ENCODE measurements at regions not wholly inside any gene's neighbourhood (a gene's known extent, or its start where the extent isn't known, plus 50 kb on each side); places are given as distances from the start of the nearest gene placed in this dataset.

- H2AFZ ChIP-seq (ENCODE audit: control insufficient read depth, low read length) = no peak overlapping the region
- H4K20me1 ChIP-seq (ENCODE audit: control insufficient read depth, extremely low read depth, insufficient read depth, low read length) = no peaks in the 10 kb centered on the region
- DNase-seq (ENCODE audit: low read depth, low spot score) (no peak), FAIRE-seq (no peak)
- dilution Hi-C loops (cut with MboI; ENCODE audit: extremely low pct_ligation_motif_present, low sequenced_read_pairs) = no loop called here
- H3K27ac ChIP-seq (ENCODE audit: control insufficient read depth, insufficient read depth, low read length) = no peak overlapping the region
- no peaks in the 10 kb centered on the region for H3K4me1 ChIP-seq (ENCODE audit: control insufficient read depth, extremely low read depth, insufficient read depth, low read length)
- no peak for TF ChIP-seq EZH2 (IDR thresholded peaks at IDR 0.05; ENCODE audit: low read length)
- no peak for TF ChIP-seq CTCF (optimal IDR thresholded peaks at IDR 0.05 in 1 of 3, IDR thresholded peaks at IDR 0.05 in 1 of 3, conservative IDR thresholded peaks at IDR 0.05 in 1 of 3; ENCODE audit: extremely low read depth in 1 of 3, insufficient read depth in 2 of 3, low read length in 3 of 3)
- no peaks in the 10 kb centered on the region for H3K79me2 ChIP-seq (ENCODE audit: control insufficient read depth, insufficient read depth, low read length)
- H3K9me1 ChIP-seq (ENCODE audit: control insufficient read depth, extremely low read depth, insufficient read depth, low read length) = no peaks in the 10 kb centered on the region
- no peak overlapping the region for H3K4me2 ChIP-seq (ENCODE audit: control insufficient read depth, extremely low read depth, insufficient read depth, low read depth, low read length)
- H3K4me3 ChIP-seq (ENCODE audit: control insufficient read depth in 2 of 3, extremely low read depth in 1 of 3, insufficient read depth in 2 of 3, low read depth in 1 of 3, low read length in 3 of 3) = no peak overlapping the region
- no peaks in the 10 kb centered on the region for H3K36me3 ChIP-seq (ENCODE audit: control insufficient read depth in 2 of 2, extremely low read depth in 1 of 2, insufficient read depth in 2 of 2, low read length in 2 of 2)
- no peaks in the 10 kb centered on the region for H3K9me3 ChIP-seq (ENCODE audit: control insufficient read depth, low read depth, low read length)
- H3K27me3 ChIP-seq (ENCODE audit: control insufficient read depth, extremely low read depth, insufficient read depth, low read length) = no peaks in the 10 kb centered on the region
- H3K9ac ChIP-seq (ENCODE audit: control insufficient read depth, extremely low read depth, insufficient read depth, low read length) = no peak overlapping the region
These were observed 216.6 kb upstream of the C14orf180 start for GRCh38 chr14:104362761-104363605.

- Histone ChIP-seq H4K20me1 (ENCODE audit: control insufficient read depth, extremely low read depth, insufficient read depth, low read length) (no peaks in the 10 kb centered on the region), H3K4me2 (ENCODE audit: control insufficient read depth, extremely low read depth, insufficient read depth, low read depth, low read length) (no peak overlapping the region), H2AFZ (ENCODE audit: control insufficient read depth, low read length) (no peak overlapping the region), H3K4me3 (ENCODE audit: control insufficient read depth in 2 of 3, extremely low read depth in 1 of 3, insufficient read depth in 2 of 3, low read depth in 1 of 3, low read length in 3 of 3) (no peak overlapping the region), H3K9me1 (ENCODE audit: control insufficient read depth, extremely low read depth, insufficient read depth, low read length) (no peaks in the 10 kb centered on the region), H3K9me3 (ENCODE audit: control insufficient read depth, low read depth, low read length) (no peaks in the 10 kb centered on the region), H3K9ac (ENCODE audit: control insufficient read depth, extremely low read depth, insufficient read depth, low read length) (no peak overlapping the region), H3K4me1 (ENCODE audit: control insufficient read depth, extremely low read depth, insufficient read depth, low read length) (no peaks in the 10 kb centered on the region), H3K36me3 (ENCODE audit: control insufficient read depth in 2 of 2, extremely low read depth in 1 of 2, insufficient read depth in 2 of 2, low read length in 2 of 2) (no peaks in the 10 kb centered on the region), H3K79me2 (ENCODE audit: control insufficient read depth, insufficient read depth, low read length) (no peaks in the 10 kb centered on the region), H3K27me3 (ENCODE audit: control insufficient read depth, extremely low read depth, insufficient read depth, low read length) (no peaks in the 10 kb centered on the region), H3K27ac (ENCODE audit: control insufficient read depth, insufficient read depth, low read length) (no peak overlapping the region)
- FAIRE-seq = no peak
- TF ChIP-seq EZH2 (IDR thresholded peaks at IDR 0.05; ENCODE audit: low read length) (no peak), CTCF (optimal IDR thresholded peaks at IDR 0.05 in 1 of 3, IDR thresholded peaks at IDR 0.05 in 1 of 3, conservative IDR thresholded peaks at IDR 0.05 in 1 of 3; ENCODE audit: extremely low read depth in 1 of 3, insufficient read depth in 2 of 3, low read length in 3 of 3) (no peak)
- dilution Hi-C loops (cut with MboI; ENCODE audit: extremely low pct_ligation_motif_present, low sequenced_read_pairs) = no loop called here
- no peak for DNase-seq (ENCODE audit: low read depth, low spot score)
These were observed 215.4 kb upstream of the C14orf180 start for GRCh38 chr14:104363891-104364760.
